HepG2 (cell line): ENCODE measurements at regions not wholly inside any gene's neighbourhood (a gene's known extent, or its start where the extent isn't known, plus 50 kb on each side); places are given as distances from the start of the nearest gene placed in this dataset.
A peak's percentile ranks its signal among the peaks of the same experiment; 100 is the strongest.

ENCODE experiments used
- ATAC-seq: fragments of 200-7000 bp; cut with Tn5 transposase; 3 replicates; pipeline ENCODE4 v1.9.1; 2020; ENCODE audit warnings: mild to moderate bottlenecking, moderate library complexity
- BruUV-seq: library from RNA; stranded (reverse); fragments of 400-500 nt; replicated peaks from 2 replicates; lab custom pipeline; 2021; lab: Mats Ljungman, UMichigan
- CTCF ChIA-PET: fragments of 300-600 bp; formaldehyde crosslinking; extraction: SDS; loops from one replicate; lab custom pipeline; 2021; ENCODE audit warnings: low total read pairs, inconsistent platforms, low intra/inter-chr PET ratio; lab: Yijun Ruan, JAX
- POLR2A ChIA-PET: fragments of 350-600 bp; sonication (Branson Sonifier 250); formaldehyde crosslinking; loops from one replicate; lab custom pipeline; 2020; ENCODE audit warnings: antibody characterized with exemption, inconsistent platforms; lab: Yijun Ruan, JAX
- DNase-seq: peaks from one replicate; pipeline ENCODE4 v3.0.0-alpha.2; 2015; ENCODE audit warnings: low spot score
- FAIRE-seq: peaks from 3 replicates; lab custom pipeline; 2011; peaks lifted over from hg19 to GRCh38; lab: Jason Lieb, UNC
- H2AFZ ChIP-seq: one replicate; pipeline ENCODE4 v1.6.1; 2011; ENCODE audit warnings: low read length, inconsistent platforms
- H3K27ac ChIP-seq: fragments of 300-600 bp; 3 replicates; pipeline ENCODE4 v1.8.0; 2011; ENCODE audit warnings: mixed run types, mild to moderate bottlenecking, mixed read lengths, low read length, inconsistent platforms; ENCODE audit not compliant: insufficient read depth; ENCODE audit errors: extremely low read length
- H3K27me3 ChIP-seq, 2 experiments: fragments of 200-600 bp in 1 of 2; 2 replicates in 1 of 2; 3 replicates in 1 of 2; pipeline versions ENCODE4 v1.6.0 to v1.8.0; 2011; ENCODE audit warnings: low read length in 2 of 2, mild to moderate bottlenecking in 2 of 2, moderate library complexity in 2 of 2, inconsistent platforms in 1 of 2; ENCODE audit not compliant: insufficient read depth in 2 of 2, control insufficient read depth in 1 of 2
- H3K36me3 ChIP-seq, 2 experiments: fragments of 200-600 bp in 1 of 2; replicated peaks in 1 of 2; 2 replicates in 1 of 2; 3 replicates in 1 of 2; pipeline versions ENCODE4 v1.5.1 to v1.8.0; 2011; ENCODE audit warnings: low read length in 2 of 2, inconsistent platforms in 1 of 2; ENCODE audit not compliant: insufficient read depth in 2 of 2, control insufficient read depth in 1 of 2
- H3K4me1 ChIP-seq: 2 replicates; pipeline ENCODE4 v1.5.1; 2012; ENCODE audit warnings: low read length, inconsistent platforms; ENCODE audit not compliant: insufficient read depth
- H3K4me2 ChIP-seq: 2 replicates; pipeline ENCODE4 v1.6.0; 2011; ENCODE audit warnings: low read depth, low read length, inconsistent platforms
- H3K4me3 ChIP-seq, 3 experiments: fragments of 200-600 bp in 1 of 3; sonication (generic), shearing (Covaris generic) in 1 of 3; replicated peaks in 1 of 3; 2 replicates each; pipeline ENCODE4 v1.5.1; 2011 to 2016; ENCODE audit warnings: low read length in 3 of 3, inconsistent platforms in 2 of 3, low read depth in 2 of 3, mild to moderate bottlenecking in 2 of 3, control low read depth in 1 of 3, mixed read lengths in 1 of 3; ENCODE audit not compliant: insufficient read depth in 1 of 3
- H3K79me2 ChIP-seq: one replicate; pipeline ENCODE4 v1.6.1; 2011; ENCODE audit warnings: low read length, inconsistent platforms; ENCODE audit not compliant: insufficient read depth
- H3K9ac ChIP-seq: 2 replicates; pipeline ENCODE4 v1.6.0; 2011; ENCODE audit warnings: mild to moderate bottlenecking, low read depth, low read length, inconsistent platforms; ENCODE audit not compliant: insufficient read depth
- H3K9me3 ChIP-seq: 2 replicates; pipeline ENCODE4 v1.5.1; 2012; ENCODE audit warnings: mild to moderate bottlenecking, low read length
- H4K20me1 ChIP-seq: 2 replicates; pipeline ENCODE4 v1.6.0; 2011; ENCODE audit warnings: inconsistent platforms, mild to moderate bottlenecking, low read length, moderate library complexity; ENCODE audit not compliant: insufficient read depth
- BHLHE40 ChIP-seq: IDR thresholded peaks from 2 replicates; pipeline ENCODE4 v1.6.1; 2011; ENCODE audit warnings: low read length, improper control_type of control experiment
- MAZ ChIP-seq, 2 experiments: sonication (generic) in 1 of 2; formaldehyde crosslinking in 1 of 2; IDR thresholded peaks; 2 replicates each; pipeline versions ENCODE4 v1.5.0 to v1.6.1; 2012 to 2020; ENCODE audit warnings: low read depth in 2 of 2, mild to moderate bottlenecking in 2 of 2, borderline replicate concordance in 1 of 2, improper control_type of control experiment in 1 of 2, low read length in 1 of 2, missing genetic modification reagents in 1 of 2, moderate library complexity in 1 of 2
- NPAS2 ChIP-seq: sonication (generic); formaldehyde crosslinking; IDR thresholded peaks from 2 replicates; pipeline ENCODE4 v1.8.0; 2022; ENCODE audit warnings: mild to moderate bottlenecking, missing genetic modification reagents, borderline replicate concordance
- POLR2AphosphoS2 ChIP-seq: IDR thresholded peaks from 2 replicates; pipeline ENCODE4 v1.6.1; 2011; ENCODE audit warnings: low read depth, low read length, improper control_type of control experiment
- POLR2G ChIP-seq: fragments of 200-400 bp; formaldehyde crosslinking; IDR thresholded peaks from 2 replicates; pipeline ENCODE4 v1.6.1; 2018; ENCODE audit warnings: mild to moderate bottlenecking, low read depth, low read length, moderate library complexity
- SAP130 ChIP-seq: IDR thresholded peaks from 2 replicates; pipeline ENCODE4 v1.6.1; 2016; ENCODE audit warnings: low read depth
- SMARCC2 ChIP-seq: fragments of 450-650 bp; IDR thresholded peaks from 2 replicates; pipeline ENCODE4 v1.6.1; 2017; ENCODE audit warnings: antibody characterized with exemption, mild to moderate bottlenecking
- ZFP62 ChIP-seq: sonication (generic); formaldehyde crosslinking; IDR thresholded peaks from 2 replicates; pipeline ENCODE4 v1.4.0; 2020; ENCODE audit warnings: missing genetic modification reagents
- ZNF598 ChIP-seq: sonication (generic); formaldehyde crosslinking; IDR thresholded peaks from 2 replicates; pipeline ENCODE4 v1.5.1; 2020; ENCODE audit warnings: mild to moderate bottlenecking, missing genetic modification reagents, borderline replicate concordance
- ZNF746 ChIP-seq: sonication (generic); formaldehyde crosslinking; IDR thresholded peaks from 2 replicates; pipeline ENCODE4 v1.8.0; 2022; ENCODE audit warnings: mild to moderate bottlenecking, missing genetic modification reagents
- ZSCAN20 ChIP-seq: sonication (generic); formaldehyde crosslinking; IDR thresholded peaks from 2 replicates; pipeline ENCODE4 v1.4.0; 2020; ENCODE audit warnings: missing genetic modification reagents, mild to moderate bottlenecking, borderline replicate concordance
- ZZZ3 ChIP-seq: sonication (generic); formaldehyde crosslinking; IDR thresholded peaks from 2 replicates; pipeline ENCODE4 v1.4.0; 2020; ENCODE audit warnings: missing genetic modification reagents, mild to moderate bottlenecking, borderline replicate concordance
- WGBS: methylation state at CpG from one replicate; pipeline ENCODE4 v1.1.6; 2017; ENCODE audit warnings: low lambda C conversion rate; 5-methylcytosine and 5-hydroxymethylcytosine counted together
- in situ Hi-C: cut with HindIII; loops from 2 replicates; pipeline ENCODE4 v1.10.0; 2017; ENCODE audit warnings: low pct_unique_long_range_greater_than_20kb; ENCODE audit not compliant: extremely low pct_ligation_motif_present
- intact Hi-C: fragments of 100-400 bp; cut with micrococcal nuclease; formaldehyde crosslinking; loops from one replicate; pipeline ENCODE4 v1.10.0; 2022; ENCODE audit not compliant: unreplicated experiment
- TF ChIP-seq, protein P1 (sequence below): fragments of 450-650 bp; IDR thresholded peaks from 2 replicates; pipeline ENCODE4 v1.6.1; 2016
- TF ChIP-seq, protein P2 (sequence below): sonication (generic); formaldehyde crosslinking; IDR thresholded peaks from 2 replicates; pipeline ENCODE4 v1.4.0; 2020; ENCODE audit warnings: mild to moderate bottlenecking, missing genetic modification reagents

DNA sequence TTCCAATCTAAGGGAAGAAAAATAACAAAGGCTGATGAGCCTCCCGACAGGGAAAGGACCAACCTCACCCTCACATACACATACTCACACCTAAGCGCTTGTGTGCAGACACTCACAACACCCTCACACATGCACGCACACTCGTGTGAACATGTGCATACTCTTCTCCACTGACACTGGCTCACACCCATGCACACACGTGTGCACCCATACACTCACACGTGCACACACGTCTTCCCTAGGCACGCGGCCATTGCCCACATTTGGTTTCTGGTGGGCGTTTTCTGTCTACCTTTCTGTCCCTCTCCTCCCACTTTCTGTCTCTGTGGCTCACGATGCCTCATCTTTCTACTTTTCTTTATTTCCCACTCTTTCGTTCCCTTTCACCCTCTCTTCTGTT, 169.7 kb upstream of the MVB12B start:
- TF ChIP-seq, protein P1, sequence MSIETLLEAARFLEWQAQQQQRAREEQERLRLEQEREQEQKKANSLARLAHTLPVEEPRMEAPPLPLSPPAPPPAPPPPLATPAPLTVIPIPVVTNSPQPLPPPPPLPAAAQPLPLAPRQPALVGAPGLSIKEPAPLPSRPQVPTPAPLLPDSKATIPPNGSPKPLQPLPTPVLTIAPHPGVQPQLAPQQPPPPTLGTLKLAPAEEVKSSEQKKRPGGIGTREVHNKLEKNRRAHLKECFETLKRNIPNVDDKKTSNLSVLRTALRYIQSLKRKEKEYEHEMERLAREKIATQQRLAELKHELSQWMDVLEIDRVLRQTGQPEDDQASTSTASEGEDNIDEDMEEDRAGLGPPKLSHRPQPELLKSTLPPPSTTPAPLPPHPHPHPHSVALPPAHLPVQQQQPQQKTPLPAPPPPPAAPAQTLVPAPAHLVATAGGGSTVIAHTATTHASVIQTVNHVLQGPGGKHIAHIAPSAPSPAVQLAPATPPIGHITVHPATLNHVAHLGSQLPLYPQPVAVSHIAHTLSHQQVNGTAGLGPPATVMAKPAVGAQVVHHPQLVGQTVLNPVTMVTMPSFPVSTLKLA, result peak; percentile 63
- no peak for TF ChIP-seq SMARCC2
- no peak for TF ChIP-seq MAZ (IDR thresholded peaks at IDR 0.05; ENCODE audit: borderline replicate concordance, low read depth, low read length)
- TF ChIP-seq MAZ (CRISPR knock-in tag; IDR thresholded peaks at IDR 0.05; ENCODE audit: low read depth), result no peak
- TF ChIP-seq NPAS2, result no peak
- Histone ChIP-seq H3K9me3 (no peaks in the 10 kb centered on the region), H3K4me1 (peaks cover 34% of the 10 kb centered on the region), H3K36me3 (no peaks in the 10 kb centered on the region), H3K79me2 (no peaks in the 10 kb centered on the region), H3K27ac (no peak overlapping the region), H3K4me3 (no peak overlapping the region), H4K20me1 (no peaks in the 10 kb centered on the region), H3K27me3 (peaks cover 6 to 42% of the 10 kb centered on the region in 2 experiments; a peak in 4 of 5 replicates), H3K9ac (no peak overlapping the region), H3K4me2 (no peak overlapping the region), H2AFZ (no peak overlapping the region)
- ATAC-seq, result no peak
- intact Hi-C loops (no loop called here), in situ Hi-C loops (no loop called here)
- ChIA-PET POLR2A (no interaction called here), CTCF (no interaction called here)
- 65% methylated on average over 12 of the region's 12 CpGs for WGBS
- DNase-seq, result no peak
- BruUV-seq, result no TSS peak
- no peak for FAIRE-seq

DNA sequence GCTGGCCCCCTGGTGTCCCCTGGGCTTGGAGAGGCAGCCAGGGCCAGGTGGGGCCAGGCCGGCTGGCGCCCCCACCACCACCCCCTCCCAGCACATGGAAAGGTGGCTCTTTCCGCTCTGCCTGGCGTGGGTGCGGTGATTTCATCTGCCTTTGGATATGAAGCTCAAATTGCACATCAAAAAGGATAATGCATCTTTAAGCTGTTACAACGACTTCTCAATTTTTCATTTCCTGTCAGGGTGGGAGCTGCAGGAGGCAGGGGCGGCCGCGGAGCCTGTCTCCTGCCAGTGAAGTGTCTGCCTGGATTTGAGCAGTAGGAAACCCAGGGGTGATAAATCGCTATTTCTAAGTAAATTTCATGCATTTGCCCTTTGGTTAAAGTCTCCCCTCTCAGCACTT, 169.2 kb upstream of the MVB12B start:
- in situ Hi-C loops (no loop called here), intact Hi-C loops (no loop called here)
- ATAC-seq (no peak), FAIRE-seq (no peak), DNase-seq (no peak)
- ChIA-PET POLR2A (no interaction called here), CTCF (no interaction called here)
- Histone ChIP-seq H3K4me3 (no peak overlapping the region), H3K9ac (no peak overlapping the region), H4K20me1 (no peaks in the 10 kb centered on the region), H3K4me1 (peaks cover 29% of the 10 kb centered on the region), H2AFZ (no peak overlapping the region), H3K79me2 (no peaks in the 10 kb centered on the region), H3K27me3 (peaks cover 6 to 43% of the 10 kb centered on the region in 2 experiments; a peak in 4 of 5 replicates), H3K4me2 (no peak overlapping the region), H3K36me3 (no peaks in the 10 kb centered on the region), H3K27ac (no peak overlapping the region), H3K9me3 (no peaks in the 10 kb centered on the region)
- WGBS, result 37% methylated on average over 10 of the region's 10 CpGs
- BruUV-seq, result no TSS peak
- TF ChIP-seq ZNF598 (CRISPR knock-in tag) (no peak), SAP130 (CRISPR knock-in tag) (no peak), BHLHE40 (no peak), ZSCAN20 (CRISPR knock-in tag) (no peak), POLR2AphosphoS2 (no peak), ZFP62 (CRISPR knock-in tag) (no peak), ZNF746 (CRISPR knock-in tag) (no peak), ZZZ3 (CRISPR knock-in tag) (no peak), POLR2G (no peak)
- TF ChIP-seq, protein P2, sequence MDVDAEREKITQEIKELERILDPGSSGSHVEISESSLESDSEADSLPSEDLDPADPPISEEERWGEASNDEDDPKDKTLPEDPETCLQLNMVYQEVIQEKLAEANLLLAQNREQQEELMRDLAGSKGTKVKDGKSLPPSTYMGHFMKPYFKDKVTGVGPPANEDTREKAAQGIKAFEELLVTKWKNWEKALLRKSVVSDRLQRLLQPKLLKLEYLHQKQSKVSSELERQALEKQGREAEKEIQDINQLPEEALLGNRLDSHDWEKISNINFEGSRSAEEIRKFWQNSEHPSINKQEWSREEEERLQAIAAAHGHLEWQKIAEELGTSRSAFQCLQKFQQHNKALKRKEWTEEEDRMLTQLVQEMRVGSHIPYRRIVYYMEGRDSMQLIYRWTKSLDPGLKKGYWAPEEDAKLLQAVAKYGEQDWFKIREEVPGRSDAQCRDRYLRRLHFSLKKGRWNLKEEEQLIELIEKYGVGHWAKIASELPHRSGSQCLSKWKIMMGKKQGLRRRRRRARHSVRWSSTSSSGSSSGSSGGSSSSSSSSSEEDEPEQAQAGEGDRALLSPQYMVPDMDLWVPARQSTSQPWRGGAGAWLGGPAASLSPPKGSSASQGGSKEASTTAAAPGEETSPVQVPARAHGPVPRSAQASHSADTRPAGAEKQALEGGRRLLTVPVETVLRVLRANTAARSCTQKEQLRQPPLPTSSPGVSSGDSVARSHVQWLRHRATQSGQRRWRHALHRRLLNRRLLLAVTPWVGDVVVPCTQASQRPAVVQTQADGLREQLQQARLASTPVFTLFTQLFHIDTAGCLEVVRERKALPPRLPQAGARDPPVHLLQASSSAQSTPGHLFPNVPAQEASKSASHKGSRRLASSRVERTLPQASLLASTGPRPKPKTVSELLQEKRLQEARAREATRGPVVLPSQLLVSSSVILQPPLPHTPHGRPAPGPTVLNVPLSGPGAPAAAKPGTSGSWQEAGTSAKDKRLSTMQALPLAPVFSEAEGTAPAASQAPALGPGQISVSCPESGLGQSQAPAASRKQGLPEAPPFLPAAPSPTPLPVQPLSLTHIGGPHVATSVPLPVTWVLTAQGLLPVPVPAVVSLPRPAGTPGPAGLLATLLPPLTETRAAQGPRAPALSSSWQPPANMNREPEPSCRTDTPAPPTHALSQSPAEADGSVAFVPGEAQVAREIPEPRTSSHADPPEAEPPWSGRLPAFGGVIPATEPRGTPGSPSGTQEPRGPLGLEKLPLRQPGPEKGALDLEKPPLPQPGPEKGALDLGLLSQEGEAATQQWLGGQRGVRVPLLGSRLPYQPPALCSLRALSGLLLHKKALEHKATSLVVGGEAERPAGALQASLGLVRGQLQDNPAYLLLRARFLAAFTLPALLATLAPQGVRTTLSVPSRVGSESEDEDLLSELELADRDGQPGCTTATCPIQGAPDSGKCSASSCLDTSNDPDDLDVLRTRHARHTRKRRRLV (CRISPR knock-in tag), result no peak
